22Rv1 (cell line): ENCODE measurements at regions not wholly inside any gene's neighbourhood (a gene's known extent, or its start where the extent isn't known, plus 50 kb on each side); places are given as distances from the start of the nearest gene placed in this dataset.

Experiments
- ZFX ChIP-seq: fragments of 450-650 bp; IDR thresholded peaks from 2 replicates; pipeline ENCODE4 v1.6.1; 2017; ENCODE audit warnings: antibody characterized with exemption, borderline replicate concordance
- TF ChIP-seq, protein P1 (sequence below): fragments of 450-650 bp; IDR thresholded peaks from 2 replicates; pipeline ENCODE4 v1.5.1; 2017; ENCODE audit warnings: mild to moderate bottlenecking

DNA sequence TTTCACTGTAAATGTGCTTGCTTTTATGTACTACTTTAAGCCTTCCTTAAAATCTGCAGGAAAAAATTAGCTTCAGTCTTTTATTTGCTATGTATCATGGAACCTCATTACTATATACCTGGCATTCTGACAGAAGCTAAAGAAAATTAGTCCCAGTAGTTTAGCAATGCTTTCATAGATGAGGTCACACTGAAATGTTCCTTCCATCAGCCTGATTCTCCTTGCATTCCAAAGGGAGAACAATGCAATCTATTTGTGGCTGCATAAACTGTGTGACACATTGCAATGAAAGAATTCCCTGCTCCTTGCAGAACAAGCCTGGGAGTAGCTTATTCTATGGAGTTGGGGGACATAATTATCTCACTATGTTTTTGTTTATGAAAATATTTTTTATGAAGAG lies 691.5 kb upstream of the ARPP21 start:
- TF ChIP-seq, protein P1, sequence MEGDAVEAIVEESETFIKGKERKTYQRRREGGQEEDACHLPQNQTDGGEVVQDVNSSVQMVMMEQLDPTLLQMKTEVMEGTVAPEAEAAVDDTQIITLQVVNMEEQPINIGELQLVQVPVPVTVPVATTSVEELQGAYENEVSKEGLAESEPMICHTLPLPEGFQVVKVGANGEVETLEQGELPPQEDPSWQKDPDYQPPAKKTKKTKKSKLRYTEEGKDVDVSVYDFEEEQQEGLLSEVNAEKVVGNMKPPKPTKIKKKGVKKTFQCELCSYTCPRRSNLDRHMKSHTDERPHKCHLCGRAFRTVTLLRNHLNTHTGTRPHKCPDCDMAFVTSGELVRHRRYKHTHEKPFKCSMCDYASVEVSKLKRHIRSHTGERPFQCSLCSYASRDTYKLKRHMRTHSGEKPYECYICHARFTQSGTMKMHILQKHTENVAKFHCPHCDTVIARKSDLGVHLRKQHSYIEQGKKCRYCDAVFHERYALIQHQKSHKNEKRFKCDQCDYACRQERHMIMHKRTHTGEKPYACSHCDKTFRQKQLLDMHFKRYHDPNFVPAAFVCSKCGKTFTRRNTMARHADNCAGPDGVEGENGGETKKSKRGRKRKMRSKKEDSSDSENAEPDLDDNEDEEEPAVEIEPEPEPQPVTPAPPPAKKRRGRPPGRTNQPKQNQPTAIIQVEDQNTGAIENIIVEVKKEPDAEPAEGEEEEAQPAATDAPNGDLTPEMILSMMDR = no peak
- TF ChIP-seq ZFX = no peak
